ENCODE measurements at regions not wholly inside any gene's neighbourhood (a gene's known extent, or its start where the extent isn't known, plus 50 kb on each side); places are given as distances from the start of the nearest gene placed in this dataset.

GRCh38 chr5:29230591-29230990 is 1962.9 kb upstream of the CDH6 start:
- TF ChIP-seq CEBPB (IDR thresholded peaks at IDR 0.05) (no peak), MAX (IDR thresholded peaks at IDR 0.05) (no peak), CREB1 (IDR thresholded peaks at IDR 0.05; ENCODE audit: low read depth) (no peak), REST (IDR thresholded peaks at IDR 0.05; ENCODE audit: low read depth) (no peak)

All from Ishikawa (cell line).